ENCODE measurements at regions not wholly inside any gene's neighbourhood (a gene's known extent, or its start where the extent isn't known, plus 50 kb on each side); places are given as distances from the start of the nearest gene placed in this dataset.
A peak's percentile ranks its signal among the peaks of the same experiment; 100 is the strongest.
"Not testable (repeated sequence)": the region's sequence is repeated elsewhere in the genome, so short reads cannot be mapped to it uniquely, and the experiment has no call there.

DNA sequence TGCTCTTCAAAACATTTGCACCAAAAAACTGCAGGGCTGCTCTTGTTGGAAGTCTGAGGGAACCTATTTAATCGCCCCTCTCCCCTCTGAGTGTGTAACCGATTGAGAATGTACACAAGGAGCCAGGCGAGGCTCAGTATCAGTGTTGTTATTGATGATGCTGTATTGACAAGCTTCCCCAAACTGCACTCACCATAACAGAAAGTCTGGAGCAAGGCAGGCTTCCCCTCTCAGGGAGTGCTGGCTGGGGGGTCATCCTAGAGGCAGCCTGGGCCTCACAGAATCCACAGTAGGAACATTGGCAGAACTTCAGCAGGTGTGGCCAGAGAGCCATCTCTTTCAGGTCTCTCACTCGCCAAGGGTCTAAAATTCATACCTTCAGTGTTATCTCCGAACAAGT, 58.1 kb upstream of the TUNAR start:
- DNase-seq = no peak

DNA sequence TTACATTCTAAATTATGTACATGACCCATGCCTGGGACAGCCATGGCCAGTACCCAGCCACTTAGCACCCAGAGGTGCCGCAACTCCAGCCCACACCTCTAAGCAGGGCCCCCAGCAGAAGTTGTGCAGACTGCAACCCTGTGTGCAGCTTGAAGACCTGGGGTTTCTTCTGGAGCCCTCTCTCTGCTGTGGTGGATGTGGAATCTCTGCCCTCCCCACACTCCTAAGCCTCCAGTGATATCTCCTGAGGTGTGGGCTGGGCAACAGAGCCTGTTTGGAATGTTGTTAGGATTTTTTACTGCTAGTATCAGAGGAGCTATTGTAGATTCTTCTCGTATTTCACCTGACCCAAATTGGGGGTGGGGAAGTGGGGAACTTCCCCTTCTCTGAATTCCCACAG, 59.4 kb upstream of the TUNAR start:
- DNase-seq = no peak

DNA sequence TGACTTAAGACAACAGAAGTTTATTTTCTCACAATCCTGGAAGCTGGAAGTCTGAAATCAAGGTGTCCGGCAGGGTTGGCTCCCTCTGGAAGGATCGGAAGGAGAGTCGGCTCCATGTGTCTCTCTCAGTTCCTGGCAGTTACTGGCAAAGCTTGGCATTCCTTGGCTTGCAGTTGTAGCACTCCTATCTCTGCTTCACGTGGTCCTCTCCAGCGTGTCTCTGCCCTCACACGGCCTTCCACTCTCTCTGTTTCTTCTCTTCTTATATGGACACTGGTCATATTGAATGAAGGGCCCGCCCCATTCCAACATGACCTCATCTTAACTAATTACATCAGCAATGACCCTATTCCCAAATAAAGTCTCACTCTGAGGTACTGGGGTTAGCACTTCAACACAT, 60.1 kb upstream of the TUNAR start:
- DNase-seq = no peak

DNA sequence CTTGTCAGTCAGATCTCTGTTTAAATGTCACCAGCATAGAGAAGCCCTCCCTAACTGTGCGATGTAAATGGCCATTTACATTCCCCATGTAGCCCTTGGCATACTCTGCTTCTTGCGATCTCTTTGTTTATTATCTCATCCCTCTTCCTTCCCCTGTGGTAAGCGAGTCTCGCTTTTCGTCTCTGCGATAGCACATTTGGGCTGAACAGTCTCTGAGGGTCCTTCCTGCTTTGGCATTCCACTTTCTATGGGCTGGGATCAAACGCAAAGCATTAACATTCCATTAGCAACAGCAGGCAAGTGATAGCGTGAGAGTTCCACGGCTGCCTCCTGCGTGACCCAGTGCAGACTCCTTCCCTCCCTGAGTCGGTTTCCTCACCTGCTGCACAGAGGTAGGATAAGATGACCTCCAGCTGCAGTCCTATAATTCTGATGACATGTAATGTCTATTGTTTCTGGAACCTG, 61.4 kb upstream of the TUNAR start:
- DNase-seq = no peak

DNA sequence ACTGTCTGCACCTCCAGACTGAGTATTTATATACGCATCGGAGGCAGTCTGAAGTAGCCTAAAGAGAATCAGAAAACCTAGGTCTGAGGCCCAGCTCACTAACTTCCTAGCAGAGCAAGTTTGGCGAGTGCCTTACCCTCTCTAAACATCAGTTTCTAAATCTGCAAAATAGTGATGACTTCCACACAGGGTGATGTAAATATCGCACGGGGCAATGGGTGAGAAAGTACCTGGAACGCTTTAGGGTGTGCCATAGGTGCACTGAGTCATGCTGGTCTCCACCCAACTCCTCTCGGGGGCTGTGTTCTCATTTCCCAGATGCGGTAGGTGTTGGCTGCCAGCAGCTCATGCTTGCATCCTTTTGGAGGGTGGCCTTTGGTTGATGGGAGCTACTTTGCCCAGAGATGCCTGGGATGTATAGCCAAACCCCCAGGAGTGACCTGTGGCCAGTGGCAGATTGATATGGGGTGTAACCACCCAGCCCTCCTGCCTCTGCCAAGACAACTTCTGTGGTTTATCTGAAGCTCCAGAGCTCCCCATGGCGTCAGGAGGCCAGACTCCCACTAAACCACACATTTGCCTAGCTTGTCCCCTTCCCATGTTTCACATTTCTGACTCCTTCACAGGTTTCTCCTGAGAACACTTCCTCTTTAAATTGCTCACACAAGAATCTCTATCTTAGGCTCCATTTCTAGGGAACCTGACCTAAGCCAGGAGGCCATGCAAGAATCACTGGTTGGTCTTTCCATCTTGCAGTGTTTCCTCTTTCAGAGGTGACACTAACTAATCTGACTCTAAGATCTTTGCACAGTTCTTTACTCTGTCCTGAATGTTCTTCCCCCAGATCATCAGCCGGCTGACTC, 62.0 kb upstream of the TUNAR start:
- no peak for DNase-seq

DNA sequence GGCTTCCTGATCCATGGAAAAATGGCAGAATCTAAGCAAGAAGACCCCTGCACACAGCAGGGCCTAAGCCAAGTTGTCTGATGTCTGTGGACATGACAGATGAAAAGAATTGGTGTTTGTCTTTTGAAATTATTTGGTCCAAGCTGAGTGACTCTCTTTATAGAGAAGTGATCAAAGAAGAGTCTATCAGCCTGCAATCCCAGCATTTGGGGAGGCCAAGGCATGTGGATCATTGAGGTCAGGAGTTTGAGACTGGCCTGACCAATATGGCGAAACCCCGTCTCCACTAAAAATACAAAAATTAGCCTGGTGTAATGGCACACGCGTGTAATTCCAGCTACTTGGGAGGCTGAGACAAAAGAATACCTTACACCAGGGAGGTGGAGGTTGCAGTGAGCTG, 64.8 kb upstream of the TUNAR start:
- DNase-seq = no peak

DNA sequence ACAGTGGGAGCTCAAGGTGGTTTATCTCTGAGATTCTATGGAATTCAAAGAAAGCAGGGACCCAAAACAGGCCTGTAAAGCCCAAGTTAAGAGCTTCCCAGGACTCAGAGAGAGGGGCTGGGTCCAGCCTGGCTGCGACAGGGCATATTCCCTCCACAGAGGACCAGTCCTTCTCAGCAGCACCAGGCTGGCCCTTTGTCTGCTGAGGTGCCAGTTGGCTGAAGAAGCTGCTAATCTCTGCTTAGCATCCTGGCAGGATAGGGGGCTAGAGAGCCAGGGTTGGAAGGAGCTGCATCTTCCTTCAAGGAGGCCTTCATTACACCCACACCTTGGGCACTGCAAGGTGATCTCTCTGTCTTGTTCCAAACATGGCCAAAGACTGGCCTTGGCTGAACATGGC, 68.3 kb upstream of the TUNAR start:
- DNase-seq = no peak

DNA sequence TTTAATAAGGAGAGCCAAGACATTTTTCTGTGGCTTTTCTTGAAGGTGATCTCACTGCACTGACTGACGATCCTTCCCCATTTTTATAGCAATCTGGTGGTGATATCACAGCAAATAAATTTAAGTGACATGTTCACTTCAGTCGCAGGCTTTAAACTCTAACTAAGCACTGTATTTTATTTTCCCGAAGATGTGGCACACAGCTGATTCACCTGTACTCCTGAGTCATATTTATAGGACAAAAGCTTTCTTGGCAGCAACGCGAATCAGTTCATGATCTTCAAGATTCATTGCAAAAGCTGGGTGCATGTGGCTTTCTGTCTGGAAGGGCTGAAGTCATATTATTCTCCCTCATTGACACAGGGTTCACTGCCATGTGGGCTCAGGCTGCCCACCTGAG, 79.8 kb upstream of the TUNAR start:
- no peak for DNase-seq

DNA sequence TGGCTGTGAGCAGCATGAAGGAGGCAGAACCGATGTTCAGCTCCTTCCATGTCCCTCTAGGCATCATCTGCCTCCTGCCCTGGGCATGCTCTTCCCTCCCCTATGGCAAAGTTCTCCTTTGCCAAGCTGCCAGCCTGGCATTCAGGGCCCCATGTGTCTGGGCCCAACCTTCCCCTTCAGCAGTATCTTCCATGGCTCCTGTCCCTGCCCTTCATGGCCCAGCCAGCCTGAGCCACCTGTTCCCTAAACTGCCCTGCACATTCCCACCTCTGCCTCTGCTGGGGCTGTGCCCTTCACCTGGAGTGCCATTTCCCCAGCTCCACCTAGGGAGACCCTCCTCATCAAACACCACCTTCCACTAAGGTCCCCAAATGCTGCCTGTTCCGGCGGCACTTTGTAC, 74.0 kb upstream of the TCL1A start:
- DNase-seq = no peak

DNA sequence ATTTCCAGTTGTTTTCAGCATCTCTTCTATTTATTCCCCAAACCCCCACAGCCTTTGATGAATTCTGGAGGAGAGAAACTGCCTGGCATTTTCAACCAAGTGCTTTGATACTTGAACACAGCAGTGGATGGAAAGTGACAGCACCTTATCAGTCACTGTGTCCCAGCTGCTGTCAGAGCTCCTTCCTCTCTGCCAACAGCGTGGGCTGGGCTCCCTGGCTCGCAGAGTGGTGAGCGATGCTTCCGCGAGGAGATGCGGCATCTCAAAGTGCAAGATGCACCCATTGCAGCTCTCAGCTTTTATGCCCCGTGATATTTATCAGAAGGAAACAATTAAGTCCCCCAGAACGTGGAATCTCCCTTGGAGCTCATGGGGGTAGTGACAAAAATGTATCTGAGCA, 72.6 kb upstream of the TCL1A start:
- DNase-seq = no peak

DNA sequence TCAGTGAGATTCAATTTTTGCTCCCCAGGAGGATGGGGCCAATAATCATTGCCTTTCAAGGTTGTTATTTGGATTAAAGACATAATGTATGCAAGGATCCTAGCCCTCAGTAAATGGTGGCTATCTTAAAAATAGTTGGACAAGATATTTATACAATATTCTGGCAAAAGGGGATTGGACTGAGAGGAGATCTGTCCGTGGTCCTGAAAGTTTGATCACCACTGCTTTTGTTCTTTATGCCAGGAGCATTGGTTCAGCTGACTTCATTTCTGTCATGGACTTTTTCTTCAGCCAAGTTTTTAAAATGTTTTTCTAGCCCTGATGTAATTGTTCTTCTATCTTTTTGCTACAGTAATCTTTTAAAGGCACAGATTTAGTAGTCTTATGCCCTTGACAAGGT, 70.2 kb upstream of the TCL1A start:
- DNase-seq = no peak

DNA sequence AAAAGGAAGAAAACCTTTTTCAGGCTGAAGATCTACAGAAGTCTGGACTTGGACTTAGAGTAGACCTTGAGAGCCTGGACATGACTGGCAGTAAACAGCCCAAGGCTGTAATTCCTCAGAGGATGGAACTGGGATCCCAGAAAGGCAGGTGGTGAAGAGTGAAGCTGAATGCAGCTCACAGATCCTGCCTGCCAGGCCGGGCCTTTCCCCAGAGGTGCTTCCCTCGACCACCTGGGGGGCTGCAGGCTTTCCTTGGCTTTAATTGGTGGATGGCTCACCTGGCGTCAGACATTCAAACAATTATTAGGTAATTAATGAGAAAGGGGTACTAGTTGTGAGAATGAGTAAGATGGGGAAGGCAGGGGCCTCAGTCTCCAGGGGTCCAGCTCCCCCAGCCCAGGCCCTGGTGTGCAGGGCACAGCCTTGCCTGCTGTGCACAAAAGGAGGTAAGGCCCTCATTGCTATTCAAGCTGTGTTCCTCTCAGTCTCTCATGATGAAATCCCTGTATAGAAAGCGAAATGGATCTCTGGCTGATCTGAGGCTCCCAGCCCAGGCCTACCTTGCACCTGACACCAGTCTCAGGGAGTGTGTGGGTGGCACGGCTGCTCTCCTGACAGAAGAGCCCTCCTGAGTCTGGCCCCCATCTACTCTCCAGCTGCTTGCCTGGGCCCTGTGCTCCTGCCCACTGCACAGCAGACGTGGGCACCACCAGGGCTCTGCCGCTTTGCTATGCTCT, 63.0 kb upstream of the TCL1A start:
- no peak for DNase-seq

DNA sequence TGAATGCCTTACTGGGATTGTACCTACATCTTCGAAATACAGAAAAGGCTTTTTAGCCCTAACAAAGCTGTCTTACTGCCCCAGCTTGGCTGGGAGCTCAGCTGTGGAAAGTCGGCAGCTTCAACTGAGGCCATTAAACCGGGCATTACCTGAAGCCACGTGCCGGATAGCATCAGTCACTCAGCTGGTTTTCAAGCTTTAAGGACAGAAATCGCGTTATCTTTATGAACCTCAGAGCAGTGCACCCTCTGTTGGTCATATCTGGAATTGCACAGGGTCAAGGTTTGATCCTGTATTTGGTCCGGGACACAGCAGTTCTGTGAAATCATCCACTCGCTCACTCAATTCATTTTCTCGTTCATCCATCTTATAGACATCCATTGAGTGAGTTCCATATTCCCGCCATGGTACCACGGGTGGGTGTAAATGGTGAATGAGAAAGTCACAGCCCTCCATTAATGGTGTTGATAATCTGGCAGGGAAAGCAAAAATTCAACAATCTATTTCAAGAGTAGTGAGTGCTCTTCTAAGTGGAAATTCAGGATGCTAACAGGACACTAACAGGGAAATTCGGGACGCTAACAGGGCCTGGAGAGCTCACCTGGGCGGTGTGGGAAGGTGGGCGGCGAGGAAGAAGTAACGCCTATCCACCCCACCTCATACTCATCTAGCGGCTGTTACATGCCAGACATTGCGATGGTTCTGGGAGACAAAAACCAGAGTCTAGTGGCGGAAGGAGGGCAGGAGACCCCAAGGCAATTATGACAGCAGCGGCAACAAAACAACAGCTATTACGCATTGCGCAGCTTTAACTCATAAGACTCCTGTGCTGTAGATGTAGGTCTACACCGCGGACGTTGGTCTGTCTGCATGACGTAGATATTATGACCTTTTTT, 60.6 kb upstream of the TCL1A start:
- peak in 3 of 14 donors; percentile 1 to 3 (median 2) for DNase-seq

DNA sequence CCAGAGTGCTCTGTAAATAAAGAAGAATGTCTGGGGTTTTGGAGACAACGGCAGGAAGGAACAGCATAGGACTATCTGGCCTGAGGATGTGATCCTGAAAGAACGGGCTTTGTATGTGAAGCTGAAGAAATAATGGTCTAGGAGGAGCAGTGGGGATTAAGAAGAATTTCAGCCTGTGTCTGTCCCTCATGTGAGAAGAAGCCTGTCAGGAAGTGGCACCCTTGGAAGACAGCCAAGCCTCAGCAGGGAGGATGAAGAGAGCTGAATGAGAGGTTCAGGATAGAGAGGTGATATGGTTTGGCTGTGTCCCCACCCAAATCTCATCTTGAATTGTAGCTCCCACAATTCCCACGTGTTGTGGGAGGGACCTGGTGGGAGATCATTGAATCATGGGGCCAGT, 56.9 kb upstream of the TCL1A start:
- no peak for DNase-seq

DNA sequence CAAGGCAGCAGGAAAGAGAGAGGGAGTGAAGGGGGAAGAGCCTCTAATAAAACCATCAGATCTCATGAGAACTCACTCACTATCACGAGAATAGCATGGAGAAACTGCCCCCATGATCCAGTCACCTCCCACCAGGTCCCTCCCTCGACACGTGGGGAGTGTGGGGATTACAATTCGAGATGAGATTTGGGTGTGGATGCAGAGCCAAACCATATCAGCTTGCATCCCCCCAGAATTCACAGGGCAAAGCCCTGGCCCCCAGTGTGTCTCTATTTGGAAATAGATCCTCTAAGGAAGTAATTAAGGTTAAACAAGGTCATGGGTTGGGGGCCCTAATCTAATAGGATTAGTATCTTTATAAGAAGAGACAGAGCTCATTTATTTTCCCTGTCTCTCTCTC, 56.1 kb upstream of the TCL1A start:
- no peak for DNase-seq

DNA sequence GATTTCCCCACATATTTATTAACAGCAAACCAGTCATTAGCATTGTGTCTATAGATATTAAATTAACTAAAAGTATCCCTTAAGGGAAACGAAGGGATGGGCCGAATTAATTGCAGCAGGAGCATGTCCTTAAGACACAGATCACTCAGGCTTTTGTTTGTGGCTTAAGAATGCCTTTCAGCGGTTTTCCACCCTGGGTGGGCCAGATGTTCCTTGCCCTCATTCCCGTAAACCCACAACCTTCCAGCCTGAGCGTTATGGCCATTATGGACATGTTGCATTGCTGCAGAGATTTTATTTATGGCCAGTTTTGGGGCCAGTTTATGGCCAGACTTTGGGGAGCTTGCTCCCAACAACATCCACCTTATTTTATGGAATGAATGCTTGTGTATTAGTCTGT, 55.5 kb upstream of the TCL1A start:
- DNase-seq = not testable (repeated sequence)

DNA sequence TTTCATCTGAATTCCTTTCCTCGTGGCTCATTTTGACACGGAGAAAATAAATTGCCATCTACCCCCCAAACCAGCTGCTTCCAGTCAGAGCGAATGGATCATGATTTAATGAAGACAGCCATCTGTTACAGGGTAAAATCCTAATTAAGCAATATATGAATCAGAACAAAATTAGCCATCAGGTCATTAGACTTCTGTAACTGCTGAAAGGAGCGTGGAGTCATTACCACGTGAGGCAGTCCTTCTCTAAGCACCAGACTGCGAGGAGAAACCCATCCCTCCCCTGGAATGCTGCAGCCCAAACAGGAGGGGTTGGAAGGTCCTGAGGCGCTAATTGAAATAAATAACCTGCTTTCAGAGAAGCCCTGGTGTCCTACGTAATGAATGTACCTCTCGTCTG, 51.1 kb upstream of the TCL1A start:
- DNase-seq = no peak

DNA sequence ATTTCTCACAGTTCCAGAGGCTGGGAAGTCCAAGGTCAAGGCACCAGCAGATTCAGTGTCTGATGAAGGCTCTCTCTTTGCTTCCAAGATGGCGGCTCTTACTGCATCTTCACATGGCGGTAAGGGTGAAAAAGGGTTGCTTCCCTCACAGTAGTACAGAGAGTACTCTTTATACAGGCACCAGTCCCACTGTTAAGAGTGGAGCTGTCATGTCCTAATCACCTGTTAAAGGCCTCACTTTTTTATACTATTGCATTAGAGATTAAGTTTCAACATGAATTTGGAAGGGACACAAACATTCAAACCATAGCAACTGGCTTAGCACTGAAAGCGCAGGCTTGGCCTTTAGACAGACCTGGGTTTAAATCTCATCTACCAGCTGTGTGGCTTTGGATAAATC, 50.0 kb upstream of the TCL1A start:
- DNase-seq = no peak

Measured in C1 segment of cervical spinal cord (tissue), 14 donors.